RWPE2 (cell line): ENCODE measurements at regions not wholly inside any gene's neighbourhood (a gene's known extent, or its start where the extent isn't known, plus 50 kb on each side); places are given as distances from the start of the nearest gene placed in this dataset.
"Not testable (repeated sequence)": the region's sequence is repeated elsewhere in the genome, so short reads cannot be mapped to it uniquely, and the experiment has no call there.

Experiments
- ATAC-seq: fragments of 200-7000 bp; cut with Tn5 transposase; 3 replicates; pipeline ENCODE4 v1.9.1; 2021; ENCODE audit warnings: low read depth
- DNase-seq: peaks from one replicate; pipeline ENCODE4 v3.0.0-alpha.2; 2020; ENCODE audit warnings: low spot score
- H3K27ac ChIP-seq: fragments of 450-650 bp; 2 replicates; pipeline ENCODE4 v1.5.1; 2017; ENCODE audit warnings: mild to moderate bottlenecking; ENCODE audit not compliant: poor library complexity, severe bottlenecking
- H3K27me3 ChIP-seq: fragments of 250-450 bp; sonication (Bioruptor Pico); 2 replicates; pipeline ENCODE4 v1.5.1; 2021; ENCODE audit warnings: mild to moderate bottlenecking, moderate library complexity; ENCODE audit not compliant: insufficient read depth, poor library complexity, severe bottlenecking
- H3K36me3 ChIP-seq: fragments of 250-450 bp; sonication (Bioruptor Pico); 2 replicates; pipeline ENCODE4 v1.5.1; 2020; ENCODE audit warnings: low read depth, mild to moderate bottlenecking, moderate library complexity
- H3K4me1 ChIP-seq: fragments of 250-450 bp; sonication (Bioruptor Pico); 2 replicates; pipeline ENCODE4 v1.5.1; 2021; ENCODE audit warnings: mild to moderate bottlenecking, moderate library complexity; ENCODE audit not compliant: insufficient read depth, poor library complexity, severe bottlenecking
- H3K4me3 ChIP-seq: fragments of 250-450 bp; sonication (Bioruptor Pico); 2 replicates; pipeline ENCODE4 v1.5.1; 2021; ENCODE audit warnings: mild to moderate bottlenecking, moderate library complexity; ENCODE audit not compliant: severe bottlenecking
- H3K9me3 ChIP-seq: fragments of 250-450 bp; sonication (Bioruptor Pico); 2 replicates; pipeline ENCODE4 v1.5.1; 2021; ENCODE audit warnings: mild to moderate bottlenecking, moderate library complexity; ENCODE audit not compliant: severe bottlenecking
- TF ChIP-seq, protein P1 (sequence below): fragments of 450-650 bp; IDR thresholded peaks from one replicate; pipeline ENCODE4 v1.5.1; 2017; ENCODE audit warnings: mild to moderate bottlenecking, moderate library complexity; ENCODE audit not compliant: poor library complexity, severe bottlenecking

DNA sequence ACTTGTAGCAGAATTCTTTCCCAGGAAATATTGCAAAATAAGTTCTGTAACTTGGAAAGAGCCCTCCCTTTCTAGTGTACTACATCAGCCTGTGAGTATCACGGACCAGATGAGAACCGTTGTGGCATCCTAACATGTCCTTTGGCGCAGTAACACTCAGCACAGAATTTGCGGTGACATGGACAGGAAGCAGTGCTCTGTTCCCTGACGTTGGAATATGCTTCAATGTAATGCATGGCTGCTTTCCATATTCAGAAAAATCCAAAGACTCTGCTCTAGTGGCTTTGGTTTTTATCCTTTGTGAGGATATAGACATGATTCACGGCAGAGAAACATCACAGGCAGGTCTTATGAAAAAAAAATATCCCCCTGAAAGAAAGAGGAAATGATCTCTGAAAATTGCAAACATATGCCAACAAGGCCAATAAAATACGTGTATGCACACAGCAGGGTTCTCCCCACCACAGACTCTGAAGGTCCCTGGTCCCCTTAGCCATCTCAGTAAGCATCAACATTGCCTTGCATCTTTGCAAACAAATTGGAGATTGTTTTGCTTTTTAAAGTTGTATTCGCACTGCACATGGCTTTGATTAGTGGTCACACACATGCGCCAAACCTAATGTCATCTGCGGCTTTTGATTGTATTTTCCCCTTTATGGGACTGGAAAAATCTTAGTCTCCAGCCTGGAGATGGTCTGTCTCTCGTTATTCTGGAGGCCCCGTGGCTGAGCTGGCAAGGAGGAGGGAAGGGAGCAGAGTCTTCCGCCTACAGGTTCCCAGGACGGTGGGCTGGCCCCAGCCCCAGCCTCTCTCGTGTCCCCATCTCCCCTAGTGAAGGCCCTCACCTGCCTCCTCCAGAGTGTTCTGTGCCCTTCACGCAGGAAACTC lies 122.9 kb downstream of the COPS8 start:
- ATAC-seq: no peak
- no peak overlapping the region for H3K27ac ChIP-seq
- H3K36me3 ChIP-seq: no peaks in the 10 kb centered on the region
- H3K4me3 ChIP-seq: no peak overlapping the region
- DNase-seq: no peak
- H3K27me3 ChIP-seq: no peaks in the 10 kb centered on the region
- H3K9me3 ChIP-seq: no peaks in the 10 kb centered on the region
- TF ChIP-seq, protein P1, sequence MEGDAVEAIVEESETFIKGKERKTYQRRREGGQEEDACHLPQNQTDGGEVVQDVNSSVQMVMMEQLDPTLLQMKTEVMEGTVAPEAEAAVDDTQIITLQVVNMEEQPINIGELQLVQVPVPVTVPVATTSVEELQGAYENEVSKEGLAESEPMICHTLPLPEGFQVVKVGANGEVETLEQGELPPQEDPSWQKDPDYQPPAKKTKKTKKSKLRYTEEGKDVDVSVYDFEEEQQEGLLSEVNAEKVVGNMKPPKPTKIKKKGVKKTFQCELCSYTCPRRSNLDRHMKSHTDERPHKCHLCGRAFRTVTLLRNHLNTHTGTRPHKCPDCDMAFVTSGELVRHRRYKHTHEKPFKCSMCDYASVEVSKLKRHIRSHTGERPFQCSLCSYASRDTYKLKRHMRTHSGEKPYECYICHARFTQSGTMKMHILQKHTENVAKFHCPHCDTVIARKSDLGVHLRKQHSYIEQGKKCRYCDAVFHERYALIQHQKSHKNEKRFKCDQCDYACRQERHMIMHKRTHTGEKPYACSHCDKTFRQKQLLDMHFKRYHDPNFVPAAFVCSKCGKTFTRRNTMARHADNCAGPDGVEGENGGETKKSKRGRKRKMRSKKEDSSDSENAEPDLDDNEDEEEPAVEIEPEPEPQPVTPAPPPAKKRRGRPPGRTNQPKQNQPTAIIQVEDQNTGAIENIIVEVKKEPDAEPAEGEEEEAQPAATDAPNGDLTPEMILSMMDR: no peak
- H3K4me1 ChIP-seq: no peaks in the 10 kb centered on the region

DNA sequence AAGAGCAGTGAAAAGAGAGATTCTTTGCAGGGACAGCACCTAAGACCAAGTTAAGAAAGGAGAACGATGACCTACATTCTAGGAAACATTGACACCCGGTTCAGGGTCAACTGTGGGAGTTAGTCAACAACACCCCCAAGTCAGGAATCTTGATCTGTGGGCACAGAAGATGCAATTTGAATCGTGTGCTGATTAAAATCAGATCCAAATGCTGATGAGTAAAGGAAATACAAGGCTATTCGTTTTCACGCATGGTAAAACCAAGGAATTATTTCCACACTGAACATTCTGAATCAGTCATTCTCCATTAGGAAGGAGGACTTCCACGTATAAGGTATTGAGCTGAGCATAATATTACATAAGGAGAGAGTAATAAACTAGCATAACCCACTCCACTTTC lies 124.2 kb downstream of the COPS8 start:
- no peaks in the 10 kb centered on the region for H3K9me3 ChIP-seq
- ATAC-seq (no peak), DNase-seq (no peak)
- H3K36me3 ChIP-seq: no peaks in the 10 kb centered on the region
- TF ChIP-seq, protein P1: no peak
- no peaks in the 10 kb centered on the region for H3K4me1 ChIP-seq
- H3K27me3 ChIP-seq: no peaks in the 10 kb centered on the region
- no peak overlapping the region for H3K4me3 ChIP-seq
- no peak overlapping the region for H3K27ac ChIP-seq

DNA sequence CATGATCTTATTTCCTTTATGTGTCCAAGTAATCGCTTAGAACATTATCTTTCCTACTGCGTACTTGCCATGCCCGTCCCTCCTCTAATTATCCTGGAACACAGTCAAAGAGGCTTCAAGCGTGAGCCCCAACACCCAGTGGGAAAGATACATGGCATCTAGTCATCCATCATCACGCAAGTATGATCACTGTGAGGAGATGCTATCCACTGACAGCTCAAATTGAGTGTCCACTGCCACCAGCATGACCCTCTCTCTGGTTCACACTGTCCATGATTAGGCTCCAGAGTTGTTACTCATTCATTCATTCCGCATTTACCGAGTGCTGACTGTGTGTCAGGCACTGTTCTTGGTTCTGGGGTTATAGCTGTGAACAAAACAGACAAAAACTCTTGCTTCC lies 124.6 kb downstream of the COPS8 start:
- Histone ChIP-seq H3K36me3 (no peaks in the 10 kb centered on the region), H3K9me3 (no peaks in the 10 kb centered on the region), H3K4me3 (no peak overlapping the region), H3K27ac (no peak overlapping the region), H3K4me1 (no peaks in the 10 kb centered on the region), H3K27me3 (no peaks in the 10 kb centered on the region)
- DNase-seq (no peak), ATAC-seq (no peak)
- TF ChIP-seq, protein P1: no peak

DNA sequence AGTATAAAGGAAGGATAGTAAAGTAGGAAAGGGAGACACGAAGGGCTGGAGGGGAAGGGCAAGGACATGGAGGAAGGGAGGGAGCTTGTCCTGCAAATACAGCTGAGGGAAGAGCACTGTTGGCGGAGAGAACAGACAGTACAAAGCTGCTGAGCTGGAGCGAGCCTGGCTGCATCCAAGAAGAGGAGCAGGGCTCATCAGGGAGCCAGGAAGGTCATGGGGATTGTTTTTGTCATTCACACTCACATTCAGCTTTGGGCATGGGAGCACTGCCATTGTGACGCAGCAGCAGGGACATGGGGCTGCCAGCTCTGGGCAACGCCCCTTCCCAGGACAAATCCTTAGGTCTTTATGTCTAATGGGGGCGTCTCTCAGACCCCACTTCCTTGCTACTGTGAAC lies 125.1 kb downstream of the COPS8 start:
- no peak overlapping the region for H3K27ac ChIP-seq
- H3K4me3 ChIP-seq: no peak overlapping the region
- no peaks in the 10 kb centered on the region for H3K36me3 ChIP-seq
- DNase-seq (no peak), ATAC-seq (no peak)
- H3K4me1 ChIP-seq: no peaks in the 10 kb centered on the region
- TF ChIP-seq, protein P1: no peak
- H3K9me3 ChIP-seq: no peaks in the 10 kb centered on the region
- H3K27me3 ChIP-seq: no peaks in the 10 kb centered on the region

DNA sequence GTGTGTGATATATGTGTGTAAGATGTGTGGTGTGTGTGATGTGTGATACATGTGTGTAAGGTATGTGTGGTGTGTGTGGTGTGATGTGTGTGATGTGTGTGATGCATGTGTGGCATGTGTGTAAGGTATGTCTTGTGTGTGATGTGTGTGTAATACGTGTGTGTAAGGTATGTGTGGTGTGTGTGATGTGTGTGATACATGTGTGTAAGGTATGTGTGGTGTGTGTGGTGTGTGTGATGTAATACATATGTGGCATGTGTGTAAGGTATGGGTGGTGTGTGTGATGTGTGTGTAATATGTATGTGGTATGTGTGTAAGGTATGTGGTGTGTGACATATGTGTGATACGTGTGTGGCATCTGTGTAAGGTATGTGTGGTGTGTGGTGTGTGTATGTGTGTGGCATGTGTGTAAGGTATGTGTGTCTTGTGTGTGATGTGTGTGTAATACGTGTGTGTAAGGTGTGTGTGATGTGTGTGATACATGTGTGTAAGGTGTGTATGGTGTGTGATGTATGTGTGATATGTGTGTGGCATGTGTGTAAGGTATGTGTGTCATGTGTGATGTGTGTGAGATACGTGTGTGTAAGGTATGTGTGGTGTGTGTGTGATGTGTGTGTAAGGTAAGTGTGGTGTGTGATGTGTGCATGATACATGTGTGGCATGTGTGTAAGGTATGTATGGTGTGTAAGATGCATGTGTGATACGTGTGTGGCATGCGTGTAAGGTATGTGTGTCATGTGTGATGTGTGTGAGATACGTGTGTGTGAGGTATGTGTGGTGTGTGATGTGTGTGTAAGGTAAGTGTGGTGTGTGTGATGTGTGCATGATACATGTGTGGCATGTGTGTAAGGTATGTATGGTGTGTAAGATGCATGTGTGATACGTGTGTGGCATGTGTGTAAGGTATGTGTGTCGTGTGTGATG lies 126.9 kb downstream of the COPS8 start:
- not testable (repeated sequence) for H3K9me3 ChIP-seq, H3K36me3 ChIP-seq, H3K4me3 ChIP-seq, H3K4me1 ChIP-seq, H3K27ac ChIP-seq, DNase-seq, ATAC-seq, H3K27me3 ChIP-seq
